HEK293 (cell line): ENCODE measurements at regions not wholly inside any gene's neighbourhood (a gene's known extent, or its start where the extent isn't known, plus 50 kb on each side); places are given as distances from the start of the nearest gene placed in this dataset.

ENCODE experiments used
- CTCF ChIA-PET: fragments of 350-600 bp; formaldehyde crosslinking; extraction: SDS; loops from one replicate; lab custom pipeline; 2021; ENCODE audit warnings: antibody characterized with exemption; lab: Yijun Ruan, JAX
- POLR2A ChIA-PET: fragments of 300-600 bp; formaldehyde crosslinking; extraction: SDS; loops from one replicate; lab custom pipeline; 2020; ENCODE audit warnings: antibody characterized with exemption, inconsistent platforms; lab: Yijun Ruan, JAX
- H3K27ac ChIP-seq: fragments of 200-500 bp; sonication (Bioruptor generic); 2 replicates; pipeline ENCODE4 v1.5.1; 2014; ENCODE audit warnings: low read depth, low read length, control low read depth, inconsistent platforms; ENCODE audit errors: extremely low read depth
- H3K36me3 ChIP-seq, 2 experiments: fragments of 200-500 bp in 1 of 2; sonication (Bioruptor generic) in 1 of 2; 1 replicate in 1 of 2; 2 replicates in 1 of 2; pipeline ENCODE4 v1.5.1; 2014 to 2017; ENCODE audit warnings: inconsistent platforms in 2 of 2, low read length in 2 of 2; ENCODE audit not compliant: control insufficient read depth in 2 of 2, insufficient read depth in 1 of 2
- H3K4me1 ChIP-seq: fragments of 200-500 bp; sonication (Bioruptor generic); 2 replicates; pipeline ENCODE4 v1.5.1; 2014; ENCODE audit warnings: mild to moderate bottlenecking, low read length, inconsistent platforms; ENCODE audit not compliant: control insufficient read depth, insufficient read depth
- H3K4me3 ChIP-seq: 2 replicates; pipeline ENCODE4 v1.5.1; 2011; ENCODE audit warnings: low read depth, mild to moderate bottlenecking, control low read depth, low read length, moderate library complexity
- H3K9me3 ChIP-seq: fragments of 200-500 bp; sonication (Bioruptor generic); 2 replicates; pipeline ENCODE4 v1.5.1; 2014; ENCODE audit warnings: low read depth, low read length, inconsistent platforms; ENCODE audit not compliant: control insufficient read depth, insufficient read depth
- GLIS1 ChIP-seq: fragments of 450-650 bp; formaldehyde crosslinking; IDR thresholded peaks from 2 replicates; pipeline ENCODE4 v1.5.1; 2016; ENCODE audit warnings: missing biosample characterization, missing genetic modification characterization
- KLF1 ChIP-seq: fragments of 450-650 bp; formaldehyde crosslinking; IDR thresholded peaks from 2 replicates; pipeline ENCODE4 v1.5.1; 2016; ENCODE audit warnings: missing biosample characterization, missing genetic modification characterization
- KLF16 ChIP-seq: fragments of 450-650 bp; formaldehyde crosslinking; IDR thresholded peaks from 2 replicates; pipeline ENCODE4 v1.5.1; 2017; ENCODE audit warnings: missing biosample characterization, missing genetic modification characterization
- KLF7 ChIP-seq: fragments of 450-650 bp; formaldehyde crosslinking; IDR thresholded peaks from 2 replicates; pipeline ENCODE4 v1.5.1; 2016; ENCODE audit warnings: missing biosample characterization, missing genetic modification characterization, borderline replicate concordance
- KLF8 ChIP-seq: fragments of 450-650 bp; formaldehyde crosslinking; IDR thresholded peaks from 2 replicates; pipeline ENCODE4 v1.5.1; 2016; ENCODE audit warnings: missing biosample characterization, missing genetic modification characterization
- SCRT2 ChIP-seq: fragments of 450-650 bp; formaldehyde crosslinking; IDR thresholded peaks from 2 replicates; pipeline ENCODE4 v1.5.1; 2016; ENCODE audit warnings: missing biosample characterization, missing genetic modification characterization
- SP7 ChIP-seq: fragments of 450-650 bp; formaldehyde crosslinking; IDR thresholded peaks from 2 replicates; pipeline ENCODE4 v1.5.1; 2016; ENCODE audit warnings: missing biosample characterization, missing genetic modification characterization
- YY2 ChIP-seq: fragments of 450-650 bp; formaldehyde crosslinking; IDR thresholded peaks from 2 replicates; pipeline ENCODE4 v1.5.1; 2016; ENCODE audit warnings: missing biosample characterization, missing genetic modification characterization
- ZFHX2 ChIP-seq: fragments of 450-650 bp; formaldehyde crosslinking; conservative IDR thresholded peaks from 2 replicates; pipeline ENCODE4 v1.5.1; 2016; ENCODE audit warnings: missing biosample characterization, missing genetic modification characterization
- ZFP37 ChIP-seq: fragments of 450-650 bp; formaldehyde crosslinking; IDR thresholded peaks from 2 replicates; pipeline ENCODE4 v1.5.1; 2016; ENCODE audit warnings: missing biosample characterization, missing genetic modification characterization
- ZNF175 ChIP-seq: fragments of 450-650 bp; formaldehyde crosslinking; IDR thresholded peaks from 2 replicates; pipeline ENCODE4 v1.5.1; 2016; ENCODE audit warnings: missing biosample characterization, missing genetic modification characterization
- ZNF223 ChIP-seq: fragments of 450-650 bp; formaldehyde crosslinking; IDR thresholded peaks from 2 replicates; pipeline ENCODE4 v1.5.1; 2016; ENCODE audit warnings: missing biosample characterization, missing genetic modification characterization
- ZNF239 ChIP-seq: fragments of 450-650 bp; formaldehyde crosslinking; IDR thresholded peaks from 2 replicates; pipeline ENCODE4 v1.5.1; 2016; ENCODE audit warnings: missing biosample characterization, missing genetic modification characterization
- ZNF366 ChIP-seq: fragments of 450-650 bp; formaldehyde crosslinking; conservative IDR thresholded peaks from 2 replicates; pipeline ENCODE4 v1.5.1; 2016; ENCODE audit warnings: missing biosample characterization, missing genetic modification characterization
- ZNF37A ChIP-seq: fragments of 450-650 bp; IDR thresholded peaks from 2 replicates; pipeline ENCODE4 v1.5.1; 2018; ENCODE audit warnings: missing biosample characterization, missing genetic modification characterization
- ZNF394 ChIP-seq: fragments of 450-650 bp; formaldehyde crosslinking; IDR thresholded peaks from 2 replicates; pipeline ENCODE4 v1.5.1; 2016; ENCODE audit warnings: missing biosample characterization, missing genetic modification characterization, mild to moderate bottlenecking, moderate library complexity, borderline replicate concordance
- ZNF521 ChIP-seq: fragments of 450-650 bp; formaldehyde crosslinking; IDR thresholded peaks from 2 replicates; pipeline ENCODE4 v1.5.1; 2017; ENCODE audit warnings: missing biosample characterization, mild to moderate bottlenecking, missing genetic modification characterization
- ZNF558 ChIP-seq: fragments of 450-650 bp; formaldehyde crosslinking; IDR thresholded peaks from 2 replicates; pipeline ENCODE4 v1.5.1; 2016; ENCODE audit warnings: missing biosample characterization, missing genetic modification characterization
- ZNF624 ChIP-seq: fragments of 450-650 bp; formaldehyde crosslinking; IDR thresholded peaks from 2 replicates; pipeline ENCODE4 v1.5.1; 2017; ENCODE audit warnings: missing biosample characterization, missing genetic modification characterization
- ZNF629 ChIP-seq: fragments of 450-650 bp; formaldehyde crosslinking; IDR thresholded peaks from 2 replicates; pipeline ENCODE4 v1.5.1; 2017; ENCODE audit warnings: missing biosample characterization, missing genetic modification characterization
- ZNF670 ChIP-seq: fragments of 450-650 bp; formaldehyde crosslinking; IDR thresholded peaks from 2 replicates; pipeline ENCODE4 v1.5.1; 2016; ENCODE audit warnings: missing biosample characterization, missing genetic modification characterization, low read depth
- ZSCAN23 ChIP-seq: fragments of 450-650 bp; formaldehyde crosslinking; IDR thresholded peaks from 2 replicates; pipeline ENCODE4 v1.5.1; 2016; ENCODE audit warnings: missing biosample characterization, missing genetic modification characterization
- TF ChIP-seq, protein P1 (sequence below): fragments of 450-650 bp; formaldehyde crosslinking; conservative IDR thresholded peaks from 2 replicates; pipeline ENCODE4 v1.5.1; 2016; ENCODE audit warnings: low read depth, missing biosample characterization, missing genetic modification characterization
- TF ChIP-seq, protein P2 (sequence below): fragments of 450-650 bp; formaldehyde crosslinking; IDR thresholded peaks from 2 replicates; pipeline ENCODE4 v1.5.1; 2016; ENCODE audit warnings: missing biosample characterization, missing genetic modification characterization
- TF ChIP-seq, protein P3 (sequence below): fragments of 450-650 bp; formaldehyde crosslinking; IDR thresholded peaks from 2 replicates; pipeline ENCODE4 v1.5.1; 2016; ENCODE audit warnings: missing biosample characterization, missing genetic modification characterization
- TF ChIP-seq, protein P4 (sequence below): fragments of 450-650 bp; formaldehyde crosslinking; IDR thresholded peaks from 2 replicates; pipeline ENCODE4 v1.5.1; 2017; ENCODE audit warnings: missing biosample characterization, missing genetic modification characterization

DNA sequence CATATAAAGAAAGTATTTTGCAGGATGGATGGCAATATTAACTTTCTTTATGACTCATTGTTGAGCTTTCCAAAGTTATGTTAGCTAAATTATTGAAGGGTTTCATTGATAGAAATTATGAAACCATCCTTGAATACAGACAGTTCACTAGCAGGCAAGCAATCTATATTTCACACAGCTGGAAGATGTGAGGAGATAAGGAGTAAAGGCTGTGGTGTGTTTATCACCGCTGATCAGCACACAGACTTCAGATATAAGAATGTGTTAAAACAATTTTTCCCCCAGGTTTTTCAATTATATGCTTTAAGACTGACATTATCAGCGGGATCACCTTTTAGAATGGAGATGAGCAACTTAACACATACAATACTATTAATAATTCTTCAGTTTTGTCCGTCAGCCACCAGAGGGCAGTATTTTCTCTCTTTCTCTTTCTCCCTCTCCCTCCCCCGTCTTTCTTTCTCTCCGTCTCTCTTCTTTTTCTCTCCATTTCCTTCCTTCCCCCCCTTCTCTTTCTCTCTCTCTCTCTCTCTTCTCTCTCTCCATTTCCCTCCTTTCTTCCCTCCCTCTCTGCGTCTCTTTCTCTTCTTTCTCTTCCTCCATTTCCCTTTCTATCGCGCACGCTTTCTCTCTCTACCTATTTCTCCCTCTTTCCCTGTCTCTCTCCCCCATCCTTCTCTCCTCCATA lies 62.9 kb upstream of the FAM171A1 start:
- H3K36me3 ChIP-seq: no peaks in the 10 kb centered on the region
- H3K4me3 ChIP-seq: peak overlapping the region; percentile 22
- ChIA-PET POLR2A (no interaction called here), CTCF (interaction anchor here (0.5 to 9.9 kb wide), 27 partner anchors 9 to 797 kb away, joined by 3 to 178 read pairs (median 4); partner anchors contain the start of gene ITGA8)
- no peak overlapping the region; the same call in 1 of the 2 replicates for H3K27ac ChIP-seq
- peaks cover 7% of the 10 kb centered on the region; the same call in 1 of the 2 replicates for H3K4me1 ChIP-seq
- no peaks in the 10 kb centered on the region for H3K9me3 ChIP-seq
- TF ChIP-seq, protein P1, sequence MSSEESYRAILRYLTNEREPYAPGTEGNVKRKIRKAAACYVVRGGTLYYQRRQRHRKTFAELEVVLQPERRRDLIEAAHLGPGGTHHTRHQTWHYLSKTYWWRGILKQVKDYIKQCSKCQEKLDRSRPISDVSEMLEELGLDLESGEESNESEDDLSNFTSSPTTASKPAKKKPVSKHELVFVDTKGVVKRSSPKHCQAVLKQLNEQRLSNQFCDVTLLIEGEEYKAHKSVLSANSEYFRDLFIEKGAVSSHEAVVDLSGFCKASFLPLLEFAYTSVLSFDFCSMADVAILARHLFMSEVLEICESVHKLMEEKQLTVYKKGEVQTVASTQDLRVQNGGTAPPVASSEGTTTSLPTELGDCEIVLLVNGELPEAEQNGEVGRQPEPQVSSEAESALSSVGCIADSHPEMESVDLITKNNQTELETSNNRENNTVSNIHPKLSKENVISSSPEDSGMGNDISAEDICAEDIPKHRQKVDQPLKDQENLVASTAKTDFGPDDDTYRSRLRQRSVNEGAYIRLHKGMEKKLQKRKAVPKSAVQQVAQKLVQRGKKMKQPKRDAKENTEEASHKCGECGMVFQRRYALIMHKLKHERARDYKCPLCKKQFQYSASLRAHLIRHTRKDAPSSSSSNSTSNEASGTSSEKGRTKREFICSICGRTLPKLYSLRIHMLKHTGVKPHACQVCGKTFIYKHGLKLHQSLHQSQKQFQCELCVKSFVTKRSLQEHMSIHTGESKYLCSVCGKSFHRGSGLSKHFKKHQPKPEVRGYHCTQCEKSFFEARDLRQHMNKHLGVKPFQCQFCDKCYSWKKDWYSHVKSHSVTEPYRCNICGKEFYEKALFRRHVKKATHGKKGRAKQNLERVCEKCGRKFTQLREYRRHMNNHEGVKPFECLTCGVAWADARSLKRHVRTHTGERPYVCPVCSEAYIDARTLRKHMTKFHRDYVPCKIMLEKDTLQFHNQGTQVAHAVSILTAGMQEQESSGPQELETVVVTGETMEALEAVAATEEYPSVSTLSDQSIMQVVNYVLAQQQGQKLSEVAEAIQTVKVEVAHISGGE: peak; percentile 40; the same call in 1 of the 2 replicates
- peak; percentile 33; the same call in 1 of the 2 replicates for TF ChIP-seq ZNF629
- 0 out of 2 replicates have a peak, but pooled peaks have one; percentile 14 for TF ChIP-seq SCRT2 (tag by site-specific recombination)
- peak; percentile 53 for TF ChIP-seq ZFHX2
- 0 out of 2 replicates have a peak, but pooled peaks have one; percentile 63 for TF ChIP-seq YY2 (tag by site-specific recombination)
- TF ChIP-seq SP7: peak; percentile 59; the same call in 1 of the 2 replicates
- peak; percentile 81; the same call in 1 of the 2 replicates for TF ChIP-seq ZSCAN23 (tag by site-specific recombination)
- 0 out of 2 replicates have a peak, but pooled peaks have one; percentile 14 for TF ChIP-seq ZNF558
- peak; percentile 100 for TF ChIP-seq ZNF366 (tag by site-specific recombination)
- TF ChIP-seq KLF16 (tag by site-specific recombination): peak; percentile 47
- no peak for TF ChIP-seq ZNF175 (tag by site-specific recombination)
- TF ChIP-seq KLF1 (tag by site-specific recombination): no peak
- no peak for TF ChIP-seq ZNF37A (tag by site-specific recombination)
- 0 out of 2 replicates have a peak, but pooled peaks have one; percentile 12 for TF ChIP-seq GLIS1
- peak; percentile 45; the same call in 1 of the 2 replicates for TF ChIP-seq ZNF394 (tag by site-specific recombination)
- TF ChIP-seq ZNF239: peak; percentile 84; the same call in 1 of the 2 replicates
- TF ChIP-seq KLF8: peak; percentile 67
- TF ChIP-seq ZNF223: peak; percentile 25; the same call in 1 of the 2 replicates
- TF ChIP-seq ZNF624 (tag by site-specific recombination): 0 out of 2 replicates have a peak, but pooled peaks have one; percentile 71
- TF ChIP-seq, protein P2, sequence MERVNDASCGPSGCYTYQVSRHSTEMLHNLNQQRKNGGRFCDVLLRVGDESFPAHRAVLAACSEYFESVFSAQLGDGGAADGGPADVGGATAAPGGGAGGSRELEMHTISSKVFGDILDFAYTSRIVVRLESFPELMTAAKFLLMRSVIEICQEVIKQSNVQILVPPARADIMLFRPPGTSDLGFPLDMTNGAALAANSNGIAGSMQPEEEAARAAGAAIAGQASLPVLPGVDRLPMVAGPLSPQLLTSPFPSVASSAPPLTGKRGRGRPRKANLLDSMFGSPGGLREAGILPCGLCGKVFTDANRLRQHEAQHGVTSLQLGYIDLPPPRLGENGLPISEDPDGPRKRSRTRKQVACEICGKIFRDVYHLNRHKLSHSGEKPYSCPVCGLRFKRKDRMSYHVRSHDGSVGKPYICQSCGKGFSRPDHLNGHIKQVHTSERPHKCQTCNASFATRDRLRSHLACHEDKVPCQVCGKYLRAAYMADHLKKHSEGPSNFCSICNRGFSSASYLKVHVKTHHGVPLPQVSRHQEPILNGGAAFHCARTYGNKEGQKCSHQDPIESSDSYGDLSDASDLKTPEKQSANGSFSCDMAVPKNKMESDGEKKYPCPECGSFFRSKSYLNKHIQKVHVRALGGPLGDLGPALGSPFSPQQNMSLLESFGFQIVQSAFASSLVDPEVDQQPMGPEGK (tag by site-specific recombination): peak; percentile 85
- TF ChIP-seq KLF7 (tag by site-specific recombination): peak; percentile 78; the same call in 1 of the 2 replicates
- no peak for TF ChIP-seq ZNF670 (tag by site-specific recombination)
- peak; percentile 73; the same call in 1 of the 2 replicates for TF ChIP-seq ZFP37 (tag by site-specific recombination)
- TF ChIP-seq, protein P3, sequence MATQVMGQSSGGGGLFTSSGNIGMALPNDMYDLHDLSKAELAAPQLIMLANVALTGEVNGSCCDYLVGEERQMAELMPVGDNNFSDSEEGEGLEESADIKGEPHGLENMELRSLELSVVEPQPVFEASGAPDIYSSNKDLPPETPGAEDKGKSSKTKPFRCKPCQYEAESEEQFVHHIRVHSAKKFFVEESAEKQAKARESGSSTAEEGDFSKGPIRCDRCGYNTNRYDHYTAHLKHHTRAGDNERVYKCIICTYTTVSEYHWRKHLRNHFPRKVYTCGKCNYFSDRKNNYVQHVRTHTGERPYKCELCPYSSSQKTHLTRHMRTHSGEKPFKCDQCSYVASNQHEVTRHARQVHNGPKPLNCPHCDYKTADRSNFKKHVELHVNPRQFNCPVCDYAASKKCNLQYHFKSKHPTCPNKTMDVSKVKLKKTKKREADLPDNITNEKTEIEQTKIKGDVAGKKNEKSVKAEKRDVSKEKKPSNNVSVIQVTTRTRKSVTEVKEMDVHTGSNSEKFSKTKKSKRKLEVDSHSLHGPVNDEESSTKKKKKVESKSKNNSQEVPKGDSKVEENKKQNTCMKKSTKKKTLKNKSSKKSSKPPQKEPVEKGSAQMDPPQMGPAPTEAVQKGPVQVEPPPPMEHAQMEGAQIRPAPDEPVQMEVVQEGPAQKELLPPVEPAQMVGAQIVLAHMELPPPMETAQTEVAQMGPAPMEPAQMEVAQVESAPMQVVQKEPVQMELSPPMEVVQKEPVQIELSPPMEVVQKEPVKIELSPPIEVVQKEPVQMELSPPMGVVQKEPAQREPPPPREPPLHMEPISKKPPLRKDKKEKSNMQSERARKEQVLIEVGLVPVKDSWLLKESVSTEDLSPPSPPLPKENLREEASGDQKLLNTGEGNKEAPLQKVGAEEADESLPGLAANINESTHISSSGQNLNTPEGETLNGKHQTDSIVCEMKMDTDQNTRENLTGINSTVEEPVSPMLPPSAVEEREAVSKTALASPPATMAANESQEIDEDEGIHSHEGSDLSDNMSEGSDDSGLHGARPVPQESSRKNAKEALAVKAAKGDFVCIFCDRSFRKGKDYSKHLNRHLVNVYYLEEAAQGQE (tag by site-specific recombination): peak; percentile 62
- no peak for TF ChIP-seq ZNF521 (tag by site-specific recombination)
- TF ChIP-seq, protein P4, sequence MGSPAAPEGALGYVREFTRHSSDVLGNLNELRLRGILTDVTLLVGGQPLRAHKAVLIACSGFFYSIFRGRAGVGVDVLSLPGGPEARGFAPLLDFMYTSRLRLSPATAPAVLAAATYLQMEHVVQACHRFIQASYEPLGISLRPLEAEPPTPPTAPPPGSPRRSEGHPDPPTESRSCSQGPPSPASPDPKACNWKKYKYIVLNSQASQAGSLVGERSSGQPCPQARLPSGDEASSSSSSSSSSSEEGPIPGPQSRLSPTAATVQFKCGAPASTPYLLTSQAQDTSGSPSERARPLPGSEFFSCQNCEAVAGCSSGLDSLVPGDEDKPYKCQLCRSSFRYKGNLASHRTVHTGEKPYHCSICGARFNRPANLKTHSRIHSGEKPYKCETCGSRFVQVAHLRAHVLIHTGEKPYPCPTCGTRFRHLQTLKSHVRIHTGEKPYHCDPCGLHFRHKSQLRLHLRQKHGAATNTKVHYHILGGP (tag by site-specific recombination): 0 out of 2 replicates have a peak, but pooled peaks have one; percentile 46
